H9 (cell line): ENCODE measurements at regions not wholly inside any gene's neighbourhood (a gene's known extent, or its start where the extent isn't known, plus 50 kb on each side); places are given as distances from the start of the nearest gene placed in this dataset.

Experiments
- DNase-seq: peaks from one replicate; pipeline ENCODE4 v3.0.0-alpha.2; 2017
- H2AFZ ChIP-seq: one replicate; pipeline ENCODE4 v1.6.1; 2013; ENCODE audit warnings: mild to moderate bottlenecking, low read length, control low read depth, moderate library complexity
- H2AK5ac ChIP-seq: 2 replicates; pipeline ENCODE4 v1.6.1; 2013; ENCODE audit warnings: low read length, control low read depth, mixed read lengths; ENCODE audit not compliant: insufficient read length
- H2BK120ac ChIP-seq: one replicate; pipeline ENCODE4 v1.6.1; 2013; ENCODE audit warnings: low read depth, mild to moderate bottlenecking, low read length, control low read depth, inconsistent platforms; ENCODE audit not compliant: poor library complexity, severe bottlenecking
- H2BK12ac ChIP-seq: 2 replicates; pipeline ENCODE4 v1.6.1; 2013; ENCODE audit warnings: low read length, control low read depth, mixed read lengths, low read depth; ENCODE audit not compliant: insufficient read length
- H2BK15ac ChIP-seq: 2 replicates; pipeline ENCODE4 v1.6.1; 2013; ENCODE audit warnings: low read depth, low read length, control low read depth
- H2BK20ac ChIP-seq: one replicate; pipeline ENCODE4 v1.6.1; 2013; ENCODE audit warnings: low read depth, mild to moderate bottlenecking, low read length, control low read depth, inconsistent platforms; ENCODE audit not compliant: poor library complexity, severe bottlenecking
- H2BK5ac ChIP-seq: 2 replicates; pipeline ENCODE4 v1.6.1; 2013; ENCODE audit warnings: low read length, control low read depth, mixed read lengths; ENCODE audit not compliant: insufficient read length
- H3K14ac ChIP-seq: 2 replicates; pipeline ENCODE4 v1.6.1; 2013; ENCODE audit warnings: low read length, control low read depth; ENCODE audit not compliant: insufficient read depth
- H3K18ac ChIP-seq: 2 replicates; pipeline ENCODE4 v1.6.1; 2013; ENCODE audit warnings: low read depth, mild to moderate bottlenecking, mixed read lengths, low read length, control low read depth; ENCODE audit not compliant: insufficient read length
- H3K23ac ChIP-seq: 2 replicates; pipeline ENCODE4 v1.6.1; 2013; ENCODE audit warnings: low read length, control low read depth, mixed read lengths, low read depth; ENCODE audit not compliant: insufficient read length
- H3K23me2 ChIP-seq: 2 replicates; pipeline ENCODE4 v1.6.1; 2013; ENCODE audit warnings: low read depth, mild to moderate bottlenecking, mixed read lengths, low read length, control low read depth; ENCODE audit not compliant: insufficient read length, poor library complexity, severe bottlenecking
- H3K27ac ChIP-seq: 2 replicates; pipeline ENCODE4 v1.5.1; 2013; ENCODE audit warnings: low read length, control low read depth, mixed read lengths, low read depth; ENCODE audit not compliant: insufficient read length
- H3K27me3 ChIP-seq: 2 replicates; pipeline ENCODE4 v1.6.1; 2013; ENCODE audit warnings: low read length, control low read depth, inconsistent platforms; ENCODE audit not compliant: insufficient read depth
- H3K4ac ChIP-seq: 2 replicates; pipeline ENCODE4 v1.6.1; 2013; ENCODE audit warnings: low read depth, mild to moderate bottlenecking, control low read depth, inconsistent platforms, low read length, moderate library complexity
- H3K4me1 ChIP-seq: 2 replicates; pipeline ENCODE4 v1.6.1; 2013; ENCODE audit warnings: low read length, control low read depth, inconsistent platforms; ENCODE audit not compliant: insufficient read depth
- H3K4me2 ChIP-seq: 2 replicates; pipeline ENCODE4 v1.6.1; 2013; ENCODE audit warnings: low read length, control low read depth, mixed read lengths; ENCODE audit not compliant: insufficient read length, insufficient read depth
- H3K56ac ChIP-seq: 2 replicates; pipeline ENCODE4 v1.6.1; 2013; ENCODE audit warnings: low read depth, mild to moderate bottlenecking, mixed read lengths, low read length, control low read depth; ENCODE audit not compliant: insufficient read length
- H3K79me1 ChIP-seq: 2 replicates; pipeline ENCODE4 v1.6.1; 2013; ENCODE audit warnings: low read depth, mild to moderate bottlenecking, moderate library complexity, low read length, control low read depth, inconsistent platforms; ENCODE audit not compliant: insufficient read depth, poor library complexity, severe bottlenecking
- H3K79me2 ChIP-seq: 2 replicates; pipeline ENCODE4 v1.6.1; 2013; ENCODE audit warnings: low read length, control low read depth, inconsistent platforms; ENCODE audit not compliant: insufficient read depth
- H3K9ac ChIP-seq: 2 replicates; pipeline ENCODE4 v1.6.1; 2013; ENCODE audit warnings: low read length, control low read depth, mixed read lengths; ENCODE audit not compliant: insufficient read length; ENCODE audit errors: extremely low read depth
- H3K9me3 ChIP-seq: one replicate; pipeline ENCODE4 v1.6.1; 2013; ENCODE audit warnings: low read depth, low read length, inconsistent platforms; ENCODE audit not compliant: control insufficient read depth
- H3T11ph ChIP-seq: one replicate; pipeline ENCODE4 v1.6.1; 2013; ENCODE audit warnings: mild to moderate bottlenecking, low read length, control low read depth, inconsistent platforms
- H4K20me1 ChIP-seq: one replicate; pipeline ENCODE4 v1.6.1; 2013; ENCODE audit not compliant: control insufficient read depth, insufficient read length, insufficient read depth
- H4K5ac ChIP-seq: 2 replicates; pipeline ENCODE4 v1.6.1; 2013; ENCODE audit warnings: low read depth, mild to moderate bottlenecking, mixed read lengths, low read length, control low read depth; ENCODE audit not compliant: insufficient read length
- H4K8ac ChIP-seq: replicated peaks from 2 replicates; pipeline ENCODE4 v1.6.1; 2013; ENCODE audit warnings: low read length, control low read depth, mixed read lengths, low read depth; ENCODE audit not compliant: insufficient read length
- H4K91ac ChIP-seq: 2 replicates; pipeline ENCODE4 v1.6.1; 2013; ENCODE audit warnings: low read depth, mild to moderate bottlenecking, moderate library complexity, mixed read lengths, low read length, control low read depth; ENCODE audit not compliant: insufficient read length
- H3K27ac Mint-ChIP-seq, 3 experiments: 2 replicates in 2 of 3; 3 replicates in 1 of 3; pipeline ENCODE4 v1.8.0; 2020 to 2021; ENCODE audit warnings: mixed read lengths in 3 of 3, mild to moderate bottlenecking in 1 of 3, moderate library complexity in 1 of 3
- H3K27me3 Mint-ChIP-seq: 2 replicates; pipeline ENCODE4 v1.8.0; 2021; ENCODE audit warnings: low read depth, mild to moderate bottlenecking, moderate library complexity, mixed read lengths
- H3K36me3 Mint-ChIP-seq, 3 experiments: 2 replicates in 2 of 3; 3 replicates in 1 of 3; pipeline ENCODE4 v1.8.0; 2020 to 2021; ENCODE audit warnings: low read depth in 3 of 3, mixed read lengths in 3 of 3; ENCODE audit not compliant: insufficient read depth in 1 of 3
- H3K4me1 Mint-ChIP-seq, 2 experiments: 2 replicates each; pipeline ENCODE4 v1.8.0; 2020; ENCODE audit warnings: mixed read lengths in 2 of 2
- H3K4me3 Mint-ChIP-seq, 2 experiments: 2 replicates in 1 of 2; 3 replicates in 1 of 2; pipeline ENCODE4 v1.8.0; 2020 to 2021; ENCODE audit warnings: mild to moderate bottlenecking in 2 of 2, mixed read lengths in 2 of 2, moderate library complexity in 1 of 2
- H3K9me3 Mint-ChIP-seq, 2 experiments: 2 replicates in 1 of 2; 3 replicates in 1 of 2; pipeline ENCODE4 v1.8.0; 2020; ENCODE audit warnings: mild to moderate bottlenecking in 2 of 2, mixed read lengths in 2 of 2, moderate library complexity in 1 of 2
- TF ChIP-seq, protein P1 (sequence below): fragments of 200-600 bp; sonication (generic); conservative IDR thresholded peaks from 3 replicates; pipeline ENCODE4 v1.8.0; 2021; ENCODE audit warnings: antibody characterized with exemption, mild to moderate bottlenecking

- H2AK5ac ChIP-seq, result no peak overlapping the region
- H3K14ac ChIP-seq, result no peak overlapping the region
- TF ChIP-seq, protein P1, sequence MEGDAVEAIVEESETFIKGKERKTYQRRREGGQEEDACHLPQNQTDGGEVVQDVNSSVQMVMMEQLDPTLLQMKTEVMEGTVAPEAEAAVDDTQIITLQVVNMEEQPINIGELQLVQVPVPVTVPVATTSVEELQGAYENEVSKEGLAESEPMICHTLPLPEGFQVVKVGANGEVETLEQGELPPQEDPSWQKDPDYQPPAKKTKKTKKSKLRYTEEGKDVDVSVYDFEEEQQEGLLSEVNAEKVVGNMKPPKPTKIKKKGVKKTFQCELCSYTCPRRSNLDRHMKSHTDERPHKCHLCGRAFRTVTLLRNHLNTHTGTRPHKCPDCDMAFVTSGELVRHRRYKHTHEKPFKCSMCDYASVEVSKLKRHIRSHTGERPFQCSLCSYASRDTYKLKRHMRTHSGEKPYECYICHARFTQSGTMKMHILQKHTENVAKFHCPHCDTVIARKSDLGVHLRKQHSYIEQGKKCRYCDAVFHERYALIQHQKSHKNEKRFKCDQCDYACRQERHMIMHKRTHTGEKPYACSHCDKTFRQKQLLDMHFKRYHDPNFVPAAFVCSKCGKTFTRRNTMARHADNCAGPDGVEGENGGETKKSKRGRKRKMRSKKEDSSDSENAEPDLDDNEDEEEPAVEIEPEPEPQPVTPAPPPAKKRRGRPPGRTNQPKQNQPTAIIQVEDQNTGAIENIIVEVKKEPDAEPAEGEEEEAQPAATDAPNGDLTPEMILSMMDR, result no peak
- no peak overlapping the region for H3K27ac ChIP-seq
- no peak overlapping the region for H2AFZ ChIP-seq
- H3K18ac ChIP-seq, result no peak overlapping the region
- DNase-seq, result no peak
- no peak overlapping the region for H2BK5ac ChIP-seq
- peaks cover 1% of the 10 kb centered on the region; the same call in 1 of the 2 replicates for H3K27me3 Mint-ChIP-seq
- no peak overlapping the region for H4K91ac ChIP-seq
- H3K23me2 ChIP-seq, result no peaks in the 10 kb centered on the region
- no peaks in the 10 kb centered on the region for H4K20me1 ChIP-seq
- no peak overlapping the region for H2BK15ac ChIP-seq
- H3K4ac ChIP-seq, result no peak overlapping the region
- H3K79me1 ChIP-seq, result no peaks in the 10 kb centered on the region
- no peaks in the 10 kb centered on the region; a peak in 1 of 4 replicates for H3K4me1 Mint-ChIP-seq
- no peak overlapping the region for H3K23ac ChIP-seq
- no peak overlapping the region for H2BK12ac ChIP-seq
- H4K8ac ChIP-seq, result no peak overlapping the region
- H2BK120ac ChIP-seq, result no peak overlapping the region
- no peak overlapping the region for H3K4me3 Mint-ChIP-seq
- H3K4me1 ChIP-seq, result no peaks in the 10 kb centered on the region
- H3K56ac ChIP-seq, result no peak overlapping the region
- H2BK20ac ChIP-seq, result no peak overlapping the region
- no peak overlapping the region for H3T11ph ChIP-seq
- H3K27me3 ChIP-seq, result no peaks in the 10 kb centered on the region
- H3K4me2 ChIP-seq, result no peak overlapping the region
- H3K9ac ChIP-seq, result no peak overlapping the region
- H3K36me3 Mint-ChIP-seq, result peaks cover 0 to 5% (median 4%) of the 10 kb centered on the region in 3 experiments; a peak in 3 of 7 replicates
- no peak overlapping the region for H3K27ac Mint-ChIP-seq
- no peaks in the 10 kb centered on the region for H3K79me2 ChIP-seq
- H4K5ac ChIP-seq, result no peak overlapping the region
- H3K9me3 ChIP-seq, result no peaks in the 10 kb centered on the region
- H3K9me3 Mint-ChIP-seq, result peaks cover 0 to 7% of the 10 kb centered on the region in 2 experiments; a peak in 4 of 5 replicates
Observed at GRCh38 chr5:120207129-120207528, 257.0 kb upstream of the PRR16 start.
